Activated CD8-positive, alpha-beta memory T cell treated with anti-CD3 and anti-CD28 coated beads, Interleukin-2, amount 50 U/mL, for 48 hours (primary cell): ENCODE measurements at regions not wholly inside any gene's neighbourhood (a gene's known extent, or its start where the extent isn't known, plus 50 kb on each side); places are given as distances from the start of the nearest gene placed in this dataset.
"Not testable (repeated sequence)": the region's sequence is repeated elsewhere in the genome, so short reads cannot be mapped to it uniquely, and the experiment has no call there.

Experiments
- DNase-seq: peaks from one replicate; pipeline ENCODE4 v3.0.0-alpha.2; 2020

DNA sequence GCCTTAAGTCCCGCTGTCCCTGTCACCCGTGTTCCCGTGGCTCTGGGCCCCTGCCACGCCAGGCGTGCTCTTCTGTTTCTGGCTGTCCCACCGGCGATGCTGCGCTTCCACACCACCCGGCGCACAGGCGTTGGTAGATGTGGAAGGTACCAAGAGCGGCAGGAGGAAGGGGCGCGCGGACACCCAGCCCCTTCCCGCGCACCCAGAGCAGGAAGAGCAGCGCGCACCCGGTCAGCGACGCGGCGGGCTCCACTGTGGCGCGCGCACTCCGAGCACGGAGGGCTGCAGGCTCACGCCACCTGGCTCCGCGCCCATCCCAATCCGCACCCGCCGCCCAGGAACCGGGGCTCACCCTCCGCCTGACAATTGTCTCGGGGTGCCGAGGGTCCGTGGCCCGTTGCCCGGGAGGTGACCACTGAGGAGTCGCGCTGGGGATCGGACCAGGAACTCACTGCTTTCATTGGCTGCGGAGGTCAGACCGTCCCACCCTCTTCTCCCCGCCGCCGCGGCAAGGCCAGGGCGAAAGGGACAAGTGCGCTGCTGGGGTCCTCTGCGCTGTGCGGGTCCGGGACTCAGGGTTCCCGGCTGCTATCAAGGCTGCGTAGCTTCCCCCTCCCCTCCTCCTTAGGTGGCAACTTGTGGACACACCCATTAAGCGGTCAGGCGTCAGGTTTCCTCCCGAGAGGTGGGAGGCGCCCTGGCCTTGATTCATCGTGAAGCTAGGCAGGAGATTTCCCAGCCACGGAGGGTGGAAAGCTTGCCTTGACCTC is 121.6 kb upstream of the ZNF92 start:
- peak; percentile 61 for DNase-seq

DNA sequence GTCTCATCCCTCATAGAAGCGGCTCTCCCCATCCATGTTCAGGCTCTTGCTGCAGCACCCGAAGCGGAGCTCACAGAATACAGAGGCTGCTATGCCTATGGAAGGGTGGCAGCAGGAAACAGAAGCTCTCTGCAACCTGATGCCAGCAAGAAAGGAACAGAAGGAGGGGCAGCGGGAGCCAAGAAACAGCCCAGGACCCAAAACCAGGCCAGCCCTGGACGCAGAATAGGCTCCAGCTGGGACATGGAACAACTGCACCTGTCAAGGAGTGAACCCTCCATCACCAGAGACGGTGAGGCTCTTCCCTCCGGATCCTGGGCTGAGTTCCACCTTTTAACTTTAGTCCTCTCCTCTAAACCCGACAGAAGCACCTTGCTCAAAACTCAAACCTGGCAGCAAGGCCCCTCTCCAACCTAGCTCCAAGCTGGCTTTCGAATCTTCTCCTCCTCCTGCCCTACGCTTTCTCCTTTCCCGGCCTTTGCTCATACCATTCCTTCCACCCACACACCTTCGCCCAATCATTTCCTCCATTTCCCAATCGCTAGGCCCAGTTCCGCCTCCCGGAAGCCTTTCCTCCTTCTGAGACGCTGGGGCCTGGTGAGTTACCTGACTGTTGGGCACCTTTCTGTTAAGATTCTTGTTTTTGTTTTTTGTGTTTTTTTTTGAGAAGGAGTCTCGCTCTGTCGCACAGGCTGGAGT is 122.8 kb upstream of the ZNF92 start:
- no peak for DNase-seq

DNA sequence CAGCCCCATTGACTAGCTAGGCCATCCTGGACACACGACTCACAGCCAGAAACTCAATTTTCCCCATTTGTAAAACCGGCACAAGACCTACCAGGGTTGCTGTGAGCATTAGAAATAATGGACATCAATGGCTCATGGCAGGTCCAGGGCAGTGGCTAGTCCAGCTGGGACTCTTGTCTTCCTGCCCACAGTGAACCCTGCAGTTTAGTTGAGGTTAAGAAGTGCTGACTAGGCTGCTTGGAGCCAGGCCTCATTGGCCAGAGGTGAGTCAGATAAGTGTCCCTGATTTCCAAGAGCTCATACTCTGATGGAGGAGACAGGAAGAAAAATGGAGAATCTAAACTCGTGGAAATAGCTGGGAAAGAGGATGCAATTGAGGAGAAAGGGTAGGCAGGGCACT is 123.4 kb upstream of the ZNF92 start:
- DNase-seq, result no peak

DNA sequence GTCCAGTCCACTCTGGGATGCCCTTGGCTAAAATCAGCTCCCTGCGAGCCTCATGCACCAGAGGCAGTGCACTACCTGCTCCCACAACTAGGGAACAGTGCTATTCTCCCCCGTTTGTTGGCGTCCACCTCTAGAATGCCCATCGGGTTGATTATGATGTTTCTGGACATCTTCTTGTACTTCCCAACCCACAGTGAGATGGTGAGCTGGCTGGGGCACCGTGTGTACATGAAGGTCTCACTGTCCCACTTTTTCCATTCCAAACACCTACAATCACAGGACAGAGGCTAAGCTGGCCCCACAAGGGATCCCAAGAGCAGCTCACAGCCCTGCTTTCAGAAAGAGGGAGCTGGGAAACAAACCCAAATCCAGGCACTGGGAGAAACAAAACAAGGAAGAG is 126.2 kb upstream of the ZNF92 start:
- DNase-seq, result no peak

DNA sequence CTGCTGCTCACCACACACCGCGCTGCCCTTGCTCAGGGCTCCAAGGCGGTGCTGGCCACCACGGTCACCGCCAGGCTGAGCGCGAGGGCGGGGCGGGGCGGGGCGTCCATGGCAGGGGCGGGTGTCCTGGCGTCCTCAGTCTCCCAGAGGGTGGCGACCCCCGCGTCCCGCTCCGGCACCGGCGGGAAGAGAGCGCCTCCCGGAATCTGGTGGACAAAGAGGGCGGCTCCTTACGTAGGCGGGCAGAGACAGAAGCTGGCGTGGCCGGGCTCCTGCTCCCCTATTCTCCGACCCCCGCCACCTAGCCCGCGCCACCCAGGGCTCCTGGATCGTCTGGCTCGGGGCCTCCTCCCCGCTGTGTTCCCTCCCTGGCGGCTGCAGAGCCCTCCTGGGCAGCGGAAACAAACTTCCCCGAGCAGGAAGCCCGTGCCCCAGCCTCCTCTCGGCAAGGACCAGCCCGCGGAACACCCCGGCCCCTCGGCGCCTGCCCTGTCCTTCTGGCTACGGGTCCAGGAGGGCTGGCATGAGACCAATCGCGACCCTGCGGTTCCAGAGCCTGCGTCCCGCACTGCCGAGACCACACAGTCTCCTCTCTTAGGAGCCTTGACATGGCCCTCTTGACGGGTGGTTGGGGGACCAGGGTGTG is 133.8 kb upstream of the ZNF92 start:
- DNase-seq, result no peak

DNA sequence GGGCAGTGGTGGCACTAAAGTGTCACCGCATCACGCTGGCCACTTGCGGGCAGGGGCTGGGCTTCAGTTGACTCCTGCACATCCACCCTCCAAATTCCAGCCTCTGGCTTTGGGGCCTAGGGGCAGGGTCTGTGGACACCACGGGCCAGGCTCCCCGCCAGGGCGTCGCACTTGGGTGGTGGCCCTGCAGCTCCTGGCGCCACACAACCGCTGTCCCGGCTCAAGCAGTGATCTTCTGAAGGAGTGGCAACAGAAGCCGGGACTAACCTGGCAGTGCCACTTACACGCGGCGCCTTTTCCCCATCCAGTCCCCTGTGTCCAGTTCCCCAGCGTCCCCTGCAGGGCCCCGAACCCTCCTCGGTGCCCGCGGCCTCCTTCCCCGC is 134.3 kb upstream of the ZNF92 start:
- no peak for DNase-seq

DNA sequence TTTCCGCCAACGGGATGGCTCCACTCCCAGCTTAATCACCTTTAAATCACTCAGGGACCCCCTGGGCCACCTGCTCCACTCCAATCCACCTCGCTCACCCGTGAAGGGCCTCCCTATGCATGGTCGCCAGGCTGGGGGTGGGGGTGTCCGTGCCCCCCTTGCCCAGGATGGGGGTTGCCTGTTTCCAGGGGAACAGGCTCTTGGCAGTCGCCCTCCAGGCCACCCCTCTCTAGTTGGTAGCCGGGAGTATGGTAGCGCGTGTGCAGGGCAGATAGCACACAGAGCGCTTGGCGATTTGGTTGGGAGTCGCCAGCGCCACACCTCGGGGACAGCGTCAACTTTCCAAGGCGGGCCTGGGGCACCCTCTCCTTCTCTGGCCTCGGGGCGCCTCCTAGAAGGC is 134.9 kb upstream of the ZNF92 start:
- no peak for DNase-seq

DNA sequence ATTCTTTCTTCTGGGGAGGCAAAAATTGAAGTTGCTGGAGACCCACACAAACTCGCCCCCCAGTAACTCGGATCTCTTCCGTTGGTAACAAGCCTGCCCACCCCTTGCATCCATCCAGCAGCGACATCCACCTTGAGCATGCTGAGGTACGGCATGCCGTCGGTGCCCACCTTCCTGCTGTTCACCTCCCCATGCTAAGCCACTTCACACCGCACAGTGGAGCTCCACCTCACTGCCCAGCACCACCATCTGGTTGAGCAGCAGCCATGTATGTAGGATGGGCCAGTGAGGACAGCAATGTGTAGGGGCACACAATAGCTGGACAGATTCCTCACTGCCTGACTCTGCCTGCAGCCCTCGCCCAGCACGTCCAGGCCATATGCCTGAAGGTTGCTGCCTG is 138.1 kb upstream of the ZNF92 start:
- no peak for DNase-seq

DNA sequence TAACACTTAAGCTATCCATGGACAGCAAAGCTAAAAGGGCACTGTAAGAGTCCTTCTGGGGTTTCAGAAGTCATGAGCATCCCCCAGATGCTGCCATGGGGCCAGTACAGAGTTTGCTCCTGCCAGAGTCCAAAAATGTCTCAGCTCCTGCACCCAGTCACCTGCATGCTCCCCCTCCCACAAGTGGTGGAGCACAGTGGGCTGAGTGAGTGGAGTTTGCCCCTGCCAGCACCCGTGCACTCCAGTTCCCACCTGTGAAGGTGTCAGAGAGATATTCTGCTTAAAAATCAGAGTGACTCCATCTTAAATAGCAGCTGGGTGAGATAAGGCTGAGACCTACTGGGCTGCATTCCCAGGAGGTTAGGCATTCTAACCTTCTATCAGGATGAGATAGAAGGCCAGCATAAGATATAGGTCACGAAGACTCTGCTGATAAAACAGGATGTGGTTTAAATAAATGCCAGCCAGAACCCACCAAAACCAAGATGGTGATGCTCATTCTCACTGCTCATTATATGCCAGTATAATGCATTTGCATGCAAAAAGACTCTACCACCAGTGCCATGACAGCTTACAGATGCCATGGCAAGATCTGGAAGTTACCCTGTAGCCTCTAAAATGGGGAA is 140.1 kb upstream of the ZNF92 start:
- no peak for DNase-seq

DNA sequence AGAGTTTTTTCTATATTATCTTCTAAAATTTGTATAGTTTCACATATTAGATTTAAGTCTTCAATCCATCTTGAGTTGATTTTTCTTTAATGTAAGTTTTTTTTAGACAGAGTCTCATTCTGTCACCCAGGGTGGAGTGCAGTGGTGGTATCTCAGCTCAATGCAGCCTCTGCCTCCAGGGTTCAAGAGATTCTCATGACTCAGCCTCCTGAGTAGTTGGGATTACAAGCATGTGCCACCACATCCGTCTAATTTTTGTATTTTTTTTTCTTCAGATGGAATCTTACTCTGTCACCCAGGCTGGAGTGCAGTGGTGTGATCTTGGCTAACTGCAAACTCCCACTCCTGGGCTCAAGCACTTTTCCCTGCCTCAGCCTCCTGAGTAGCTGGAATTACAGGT is 143.4 kb upstream of the ZNF92 start:
- no peak for DNase-seq

DNA sequence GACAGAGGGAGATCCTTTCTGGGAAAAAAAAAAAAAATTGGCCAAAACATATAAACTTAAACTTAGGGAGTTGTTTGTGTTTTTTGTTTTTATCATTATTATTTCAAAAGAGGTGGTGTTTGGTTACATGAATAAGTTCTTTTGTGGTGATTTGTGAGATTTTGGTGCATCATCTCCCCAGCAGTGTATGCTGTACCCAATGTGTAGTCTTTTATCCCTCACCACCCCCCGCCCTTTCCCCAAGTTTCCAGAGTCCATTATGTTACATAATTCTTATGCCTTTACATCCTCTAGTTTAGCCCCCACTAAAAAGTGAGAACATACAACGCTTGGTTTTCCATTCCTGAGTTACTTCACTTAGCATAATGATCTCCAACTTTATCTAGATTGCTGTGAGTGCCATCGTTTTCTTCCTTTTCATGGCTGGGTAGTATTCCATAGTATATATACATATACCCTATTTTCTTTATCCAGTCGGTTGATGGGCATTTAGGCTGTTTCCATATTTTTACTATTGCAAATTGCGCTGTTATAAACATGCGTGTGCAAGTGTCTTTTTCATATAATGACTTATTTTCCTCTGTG is 148.1 kb upstream of the ZNF92 start:
- DNase-seq, result no peak

DNA sequence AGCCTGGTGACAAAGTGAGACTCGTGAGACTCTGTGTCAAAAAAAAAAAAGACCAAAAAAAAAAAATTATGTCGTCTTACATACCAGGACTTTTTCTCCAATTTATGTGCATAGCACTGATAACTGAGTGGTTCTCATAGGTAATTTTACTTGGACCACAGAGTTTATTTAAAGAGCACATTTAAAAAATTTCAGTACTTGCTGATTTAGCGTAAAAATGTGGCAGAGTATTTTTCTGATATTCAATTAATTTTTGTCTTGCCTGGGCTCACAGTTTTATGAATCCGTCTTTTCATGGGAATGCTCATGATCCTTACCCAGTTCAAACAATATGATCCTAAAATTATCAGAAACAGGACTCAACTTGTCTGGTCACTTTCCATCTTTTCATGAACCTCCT is 151.0 kb upstream of the ZNF92 start:
- DNase-seq, result no peak

DNA sequence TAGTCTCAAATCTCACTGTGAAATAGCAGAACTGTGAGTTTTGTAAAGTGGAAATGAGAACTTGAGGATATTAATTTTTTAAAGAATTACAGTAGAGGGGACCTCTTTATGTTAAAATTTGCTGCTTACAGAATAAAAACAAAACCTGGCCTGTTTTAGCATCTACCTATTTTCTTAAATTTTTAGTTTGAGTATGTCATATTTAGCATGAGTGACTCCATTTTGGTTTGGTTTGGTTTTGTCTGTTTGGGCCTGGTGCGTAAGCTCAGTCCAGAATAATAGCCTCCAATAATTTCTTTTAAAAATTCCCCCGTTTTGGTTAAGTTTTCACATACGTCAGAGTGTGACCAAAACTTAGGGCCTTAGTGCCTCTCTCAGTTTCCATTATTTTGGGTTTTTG is 152.0 kb upstream of the ZNF92 start:
- no peak for DNase-seq

DNA sequence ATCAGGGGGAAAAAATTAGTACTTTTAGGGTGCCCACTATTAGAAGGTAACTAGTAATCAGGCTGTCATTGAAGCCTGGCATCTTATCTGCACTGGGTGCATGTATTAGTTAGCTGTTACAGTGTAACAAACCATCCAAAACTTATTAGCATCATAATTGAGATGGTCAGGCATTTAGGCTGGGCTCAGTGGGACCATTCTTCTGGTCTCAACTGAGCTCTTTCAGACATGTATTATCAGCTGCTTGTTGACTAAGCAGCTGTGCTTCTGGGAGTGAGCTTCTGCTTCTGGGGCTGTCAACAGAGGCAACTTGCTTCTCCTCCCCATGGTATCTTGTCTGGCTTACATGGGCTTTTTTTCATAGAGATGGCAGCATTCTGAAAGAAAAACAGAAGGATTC is 154.0 kb upstream of the ZNF92 start:
- DNase-seq, result no peak

DNA sequence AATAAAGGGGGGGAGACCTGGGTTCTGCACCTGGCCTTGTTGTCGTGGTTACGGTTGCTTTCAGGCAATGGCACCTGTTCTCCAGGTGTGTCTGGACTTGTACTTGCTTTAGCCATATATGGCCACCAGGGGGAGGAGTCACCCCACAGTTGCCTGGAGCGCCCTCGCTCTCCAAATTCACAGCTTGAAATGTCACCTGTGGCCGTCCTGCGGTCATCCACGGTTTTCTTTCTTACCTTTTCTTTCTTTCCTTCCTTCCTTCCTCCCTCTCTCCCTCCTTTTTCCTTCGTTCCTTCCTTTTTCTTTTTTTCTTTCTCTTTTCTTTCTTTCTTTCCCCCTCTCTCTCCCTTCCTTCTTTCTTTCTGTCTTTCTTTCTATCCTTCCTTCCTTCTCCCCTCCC is 157.2 kb upstream of the ZNF92 start:
- DNase-seq, result peak; percentile 66

DNA sequence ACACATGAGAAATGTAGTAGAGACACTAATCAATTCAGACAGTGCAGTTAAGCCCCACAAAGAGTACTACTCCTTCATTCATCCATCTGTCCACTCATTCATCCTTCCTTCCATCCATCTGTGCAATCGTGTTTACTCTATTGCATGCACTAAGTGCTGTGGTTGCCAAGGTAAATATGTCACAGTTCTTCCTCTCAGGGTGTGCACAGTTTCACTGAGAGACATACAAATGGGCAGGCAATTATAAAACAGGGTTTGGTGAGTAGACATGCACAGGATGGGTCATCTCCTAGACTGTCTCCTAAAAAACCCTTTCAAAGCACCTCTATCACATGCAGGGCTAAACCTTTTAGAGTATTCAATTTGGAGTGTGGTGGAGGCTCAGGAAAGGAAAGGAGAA is 160.4 kb upstream of the ZNF92 start:
- not testable (repeated sequence) for DNase-seq

DNA sequence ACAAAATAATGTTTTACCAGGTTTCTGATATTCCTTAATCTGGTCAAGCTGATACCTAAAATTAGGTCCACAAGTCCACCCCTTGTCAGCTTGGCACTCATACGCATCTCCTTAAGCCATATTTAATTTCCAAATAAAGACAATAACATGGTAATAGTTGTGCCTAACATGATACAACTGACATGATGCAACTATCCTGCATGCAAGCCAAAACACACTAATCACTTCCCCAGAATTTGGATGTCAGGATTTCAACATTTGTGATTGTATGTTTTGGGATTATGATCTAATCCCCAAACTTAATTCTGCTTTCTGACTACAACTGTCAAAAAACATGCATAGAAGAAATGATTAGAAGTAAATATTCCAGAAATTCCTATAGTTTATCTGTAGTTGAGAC is 174.4 kb upstream of the ZNF92 start:
- not testable (repeated sequence) for DNase-seq

DNA sequence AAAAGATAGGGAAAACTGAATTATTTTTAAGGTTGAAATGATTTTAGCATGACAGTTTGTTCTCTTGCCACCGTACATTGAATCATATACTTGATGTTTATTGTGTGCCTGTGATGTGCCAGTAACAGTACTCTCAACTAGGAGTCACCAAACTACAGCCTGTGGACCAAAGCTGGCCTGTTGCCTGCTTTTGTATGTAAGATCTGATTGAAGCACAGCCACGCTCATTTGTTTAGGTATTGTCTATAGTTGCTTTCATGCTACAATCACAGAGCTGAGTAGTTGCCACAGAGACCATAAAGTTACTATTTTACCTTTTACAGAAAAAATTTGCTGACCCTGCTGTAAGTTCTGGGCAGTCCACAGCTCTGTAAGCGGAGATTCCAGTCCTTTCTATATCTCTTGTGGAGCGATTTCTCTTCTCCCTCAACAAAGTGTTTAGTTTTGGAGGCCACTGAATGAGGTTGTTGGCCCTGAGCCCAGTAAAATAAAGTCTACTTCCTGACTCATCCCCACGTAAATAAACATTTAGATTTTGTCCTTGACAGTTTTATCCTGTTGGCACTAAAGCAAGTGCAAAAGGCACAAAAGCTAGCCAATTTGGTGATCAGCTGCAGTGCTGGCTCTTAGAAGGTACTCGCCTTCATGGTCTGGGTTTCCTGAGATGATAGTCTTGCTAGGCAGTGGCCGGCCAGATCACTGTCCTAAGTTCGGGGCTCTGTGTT is 180.2 kb upstream of the ZNF92 start:
- not testable (repeated sequence) for DNase-seq

DNA sequence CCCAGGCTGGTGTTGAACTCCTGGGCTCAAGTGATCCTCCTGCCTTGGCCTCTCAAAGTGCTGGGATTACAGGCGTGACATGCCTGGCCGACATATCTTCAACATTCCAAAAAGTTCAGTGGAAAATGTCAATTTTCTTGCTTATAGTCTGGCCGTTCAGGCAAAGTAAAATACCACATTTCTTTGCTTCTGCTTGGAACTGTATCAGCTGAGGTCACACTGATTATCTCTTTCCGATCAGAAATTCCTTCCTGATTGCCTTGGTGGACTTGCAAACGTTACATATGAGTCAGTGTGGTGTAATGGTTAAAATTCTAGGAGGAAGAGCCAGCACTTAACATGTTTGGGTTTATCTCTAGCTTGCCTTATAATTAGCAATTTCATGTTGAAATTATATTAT is 170.6 kb upstream of the ERV3-1 start:
- not testable (repeated sequence) for DNase-seq

DNA sequence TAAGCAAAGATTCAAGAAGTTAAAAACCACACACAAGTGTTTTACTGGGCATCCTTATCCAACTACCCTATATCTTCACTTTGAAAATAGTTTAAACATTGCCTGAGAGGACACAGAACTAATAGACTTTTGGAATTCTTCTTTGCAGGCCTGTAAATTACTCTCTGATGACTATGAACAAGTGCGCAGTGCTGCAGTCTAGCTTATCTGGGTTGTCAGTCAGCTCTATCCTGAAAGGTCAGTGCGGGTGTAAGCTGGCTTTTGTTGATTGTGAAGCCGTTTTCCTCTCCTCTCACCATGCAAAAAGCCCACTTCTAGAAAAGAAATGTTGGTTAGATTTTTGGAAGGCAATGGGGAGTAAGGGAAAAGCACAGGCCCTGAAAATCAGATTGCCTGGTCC is 143.6 kb upstream of the ERV3-1 start:
- not testable (repeated sequence) for DNase-seq

DNA sequence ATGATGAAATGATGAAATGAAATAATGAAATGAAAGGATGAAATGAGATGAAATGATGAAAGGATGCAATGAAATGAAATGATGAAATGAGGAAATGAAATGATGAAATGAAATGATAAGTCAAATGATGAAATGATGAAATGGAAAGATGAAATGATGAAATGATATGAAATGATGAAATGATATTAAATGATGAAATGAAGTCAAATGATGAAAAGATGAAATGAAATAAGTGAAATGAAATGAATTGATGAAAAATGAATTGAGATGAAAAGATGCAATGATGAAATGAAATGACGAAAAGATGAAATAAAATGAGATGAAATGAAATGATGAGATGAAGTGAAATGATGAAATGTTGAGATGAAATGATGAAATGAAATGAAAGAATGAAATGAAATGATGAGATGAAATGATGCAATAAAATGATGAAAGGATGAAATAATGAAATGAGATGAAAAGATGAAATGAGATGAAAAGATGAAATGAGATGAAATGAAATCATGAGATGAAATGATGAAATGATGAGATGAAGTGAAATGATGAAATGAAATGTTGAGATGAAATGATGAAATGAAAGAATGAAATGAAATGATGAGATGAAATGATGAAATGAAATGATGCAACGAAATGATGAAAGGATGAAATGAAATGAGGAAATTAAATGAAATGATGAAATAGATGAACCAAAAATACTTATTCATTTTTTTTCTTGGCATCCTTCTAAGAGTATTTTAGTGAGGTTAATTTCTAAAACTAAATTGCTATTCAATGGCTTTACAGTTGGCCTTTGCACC is 139.8 kb upstream of the ERV3-1 start:
- DNase-seq, result not testable (repeated sequence)

DNA sequence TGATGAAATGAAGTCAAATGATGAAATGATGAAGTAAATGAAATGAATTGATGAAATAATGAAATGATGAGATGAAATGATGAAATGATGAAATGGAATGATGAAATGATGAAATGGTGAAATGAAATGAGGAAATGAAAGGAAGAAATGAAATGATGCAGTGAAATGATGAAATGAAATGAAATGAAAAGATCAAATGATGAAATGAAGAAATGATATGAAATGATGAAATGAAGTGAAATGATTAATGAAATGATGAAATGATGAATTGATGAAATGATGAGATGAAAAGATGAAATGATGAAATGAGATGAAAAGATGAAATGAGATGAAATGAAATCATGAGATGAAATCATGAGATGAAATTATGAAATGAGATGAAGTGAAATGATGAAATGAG is 139.2 kb upstream of the ERV3-1 start:
- DNase-seq, result not testable (repeated sequence)
